Activated CD8-positive, alpha-beta memory T cell treated with anti-CD3 and anti-CD28 coated beads for 36 hours (primary cell): ENCODE measurements at regions not wholly inside any gene's neighbourhood (a gene's known extent, or its start where the extent isn't known, plus 50 kb on each side); places are given as distances from the start of the nearest gene placed in this dataset.

ENCODE experiments used
- CTCF ChIA-PET: fragments of 350-600 bp; sonication (Branson Sonifier 250); formaldehyde crosslinking; loops from one replicate; lab custom pipeline; 2021; ENCODE audit warnings: antibody characterized with exemption; lab: Charles Lee
- POLR2A ChIA-PET: fragments of 350-600 bp; sonication (Branson Sonifier 250); formaldehyde crosslinking; loops from one replicate; lab custom pipeline; 2021; ENCODE audit warnings: antibody characterized with exemption; lab: Charles Lee

GRCh38 chr1:164272156-164272555 lies 286.8 kb upstream of the PBX1 start:
- CTCF ChIA-PET: no interaction called here
- POLR2A ChIA-PET: no interaction called here

- ChIA-PET CTCF (no interaction called here), POLR2A (no interaction called here)
Measured at GRCh38 chr1:164296172-164296571, 262.8 kb upstream of the PBX1 start.

DNA sequence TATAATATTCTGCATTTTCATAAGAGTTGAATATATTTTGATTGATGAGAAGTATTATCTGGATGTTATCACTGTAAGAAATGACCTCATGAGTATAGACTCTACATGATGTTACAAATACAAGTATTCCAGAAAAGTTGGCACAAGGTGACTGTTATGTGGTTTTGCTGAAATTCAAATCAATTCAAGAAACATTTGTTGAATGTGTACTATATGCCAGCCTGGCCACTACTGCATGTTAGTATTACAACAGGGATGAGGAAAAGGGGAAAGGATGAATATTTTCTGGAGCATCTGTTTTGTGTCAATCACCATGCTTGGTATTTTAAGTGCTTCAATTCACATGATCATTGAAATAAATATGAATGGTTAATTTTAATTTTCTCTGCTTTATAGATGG lies 250.9 kb upstream of the PBX1 start:
- ChIA-PET CTCF (no interaction called here), POLR2A (no interaction called here)

GRCh38 chr1:164310166-164310565 lies 248.8 kb upstream of the PBX1 start:
- POLR2A ChIA-PET: no interaction called here
- CTCF ChIA-PET: no interaction called here

GRCh38 chr1:164311377-164311776 lies 247.6 kb upstream of the PBX1 start:
- ChIA-PET POLR2A (no interaction called here), CTCF (no interaction called here)

- POLR2A ChIA-PET: no interaction called here
- CTCF ChIA-PET: no interaction called here
Measured at GRCh38 chr1:164320790-164321731, 237.9 kb upstream of the PBX1 start.

DNA sequence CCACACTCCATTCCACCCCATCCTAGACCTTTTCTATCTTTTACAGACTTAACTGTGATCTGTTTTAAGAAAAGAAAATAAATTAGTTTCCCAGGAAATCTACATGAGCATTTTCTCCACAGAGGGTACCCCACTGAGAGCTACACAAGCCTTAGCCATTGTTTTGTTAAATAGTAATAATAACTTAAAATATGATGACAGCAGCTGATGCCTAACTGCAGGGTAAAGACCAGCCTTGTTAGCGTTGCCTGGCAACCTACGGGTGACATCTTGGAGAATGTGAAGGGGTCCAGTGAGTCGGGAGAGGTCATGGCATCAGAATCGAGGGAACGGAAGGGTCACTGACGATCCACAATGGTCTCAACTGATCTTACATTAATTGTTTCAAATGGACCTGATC lies 233.2 kb upstream of the PBX1 start:
- ChIA-PET CTCF (no interaction called here), POLR2A (no interaction called here)

DNA sequence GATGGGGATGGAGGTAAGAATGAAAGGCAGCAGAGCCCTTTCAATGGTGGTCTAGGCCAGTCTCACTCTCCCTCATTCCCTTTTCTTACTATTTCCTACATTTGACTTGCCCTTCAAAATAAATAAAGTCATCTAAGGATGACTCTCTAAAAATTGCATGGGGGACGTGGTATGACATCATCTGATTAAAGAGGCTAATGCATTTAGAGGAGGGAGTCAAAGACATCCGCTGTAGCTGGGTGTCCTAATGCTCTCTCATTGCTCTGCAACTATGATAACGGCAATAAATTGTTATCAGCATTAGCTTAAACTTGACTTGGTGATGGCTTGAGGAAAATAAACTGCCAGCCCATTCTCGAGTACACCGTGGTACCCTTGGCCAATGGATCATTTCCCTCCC lies 225.6 kb upstream of the PBX1 start:
- ChIA-PET CTCF (interaction anchor here (0.6 kb wide), 1 partner anchor 26 kb away, joined by 3 read pairs; no protein-coding TSS in a partner anchor), POLR2A (no interaction called here)

DNA sequence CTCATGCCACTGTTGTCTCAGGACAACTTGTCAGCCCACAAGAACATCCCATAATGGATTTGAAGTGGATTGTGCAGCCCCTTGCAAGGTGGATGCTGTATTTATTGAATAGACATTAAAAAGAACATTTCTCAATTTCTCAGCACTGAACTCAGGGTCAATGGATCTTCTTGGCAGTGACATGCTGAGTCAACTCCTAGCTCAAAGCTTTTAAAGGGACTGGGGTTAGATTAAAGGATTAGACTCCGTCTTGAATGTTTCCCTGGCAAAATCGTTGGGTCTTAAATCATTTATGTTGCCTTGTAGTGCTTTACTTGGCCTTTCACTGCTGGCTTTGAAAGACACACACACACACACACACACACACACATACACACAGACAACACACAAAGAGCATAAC lies 221.6 kb upstream of the PBX1 start:
- CTCF ChIA-PET: no interaction called here
- POLR2A ChIA-PET: no interaction called here

- POLR2A ChIA-PET: no interaction called here
- CTCF ChIA-PET: no interaction called here
Measured at GRCh38 chr1:164337885-164338284, 221.1 kb upstream of the PBX1 start.

GRCh38 chr1:164343189-164343588 lies 215.8 kb upstream of the PBX1 start:
- ChIA-PET CTCF (no interaction called here), POLR2A (no interaction called here)

DNA sequence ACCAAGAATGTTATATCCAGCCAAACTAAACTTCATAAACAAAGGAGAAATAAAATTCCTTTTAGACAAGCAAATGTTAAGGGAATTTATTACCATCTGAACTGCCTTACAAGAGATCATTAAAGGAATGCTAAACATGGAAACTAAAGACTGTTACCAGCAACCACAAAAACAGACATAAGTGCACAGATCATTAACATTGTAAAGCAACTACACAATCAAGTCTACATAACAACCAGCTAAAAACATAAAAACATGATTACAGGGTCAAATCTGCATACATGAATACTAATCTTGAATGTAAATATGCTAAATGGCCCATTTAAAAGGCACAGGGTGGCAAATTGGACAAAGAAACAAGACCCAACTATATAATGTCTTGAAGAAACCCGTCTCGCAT lies 211.0 kb upstream of the PBX1 start:
- ChIA-PET CTCF (no interaction called here), POLR2A (no interaction called here)

GRCh38 chr1:164356511-164356910 lies 202.5 kb upstream of the PBX1 start:
- CTCF ChIA-PET: no interaction called here
- POLR2A ChIA-PET: no interaction called here

- ChIA-PET CTCF (no interaction called here), POLR2A (no interaction called here)
Measured at GRCh38 chr1:164360265-164360664, 198.7 kb upstream of the PBX1 start.

GRCh38 chr1:164361927-164362326 lies 197.1 kb upstream of the PBX1 start:
- POLR2A ChIA-PET: no interaction called here
- CTCF ChIA-PET: no interaction called here

- ChIA-PET CTCF (no interaction called here), POLR2A (no interaction called here)
Measured at GRCh38 chr1:164363980-164364379, 195.0 kb upstream of the PBX1 start.

GRCh38 chr1:164366014-164366413 lies 193.0 kb upstream of the PBX1 start:
- CTCF ChIA-PET: no interaction called here

DNA sequence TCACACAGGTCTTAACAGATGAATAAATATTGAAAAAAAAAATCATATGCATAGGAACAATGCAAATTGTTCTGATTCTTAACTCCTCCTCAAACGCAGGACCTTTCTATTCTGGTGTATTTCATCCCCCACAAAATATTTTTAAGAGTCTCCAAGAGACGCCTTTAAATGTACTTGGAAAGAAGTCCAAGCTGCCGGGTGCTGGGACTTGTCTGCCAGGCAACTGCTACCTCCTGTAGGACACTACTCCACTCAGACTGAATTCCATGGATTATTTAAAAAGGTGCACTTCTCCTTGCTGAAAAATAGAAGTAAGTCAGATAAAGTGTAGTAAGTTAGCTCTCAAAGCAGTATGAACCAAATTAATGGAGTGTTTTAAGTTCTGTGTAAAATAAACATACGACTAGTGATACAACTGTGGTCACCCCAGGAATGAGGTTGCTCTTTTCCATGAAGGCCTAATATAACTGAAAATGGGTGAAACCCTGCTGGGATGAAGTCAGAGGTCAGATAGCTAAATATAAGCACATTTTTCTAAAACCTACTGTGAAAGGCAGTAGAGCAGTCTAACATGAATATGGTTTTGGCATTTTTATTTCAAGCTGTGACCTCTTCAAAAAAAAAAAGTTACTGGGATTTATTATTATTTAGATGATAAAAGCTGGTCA lies 189.2 kb upstream of the PBX1 start:
- POLR2A ChIA-PET: no interaction called here
- CTCF ChIA-PET: no interaction called here

More at GRCh38 chr1:164366014-164366413, 193.0 kb upstream of the PBX1 start:
- POLR2A ChIA-PET: no interaction called here

GRCh38 chr1:164380893-164381292 lies 178.1 kb upstream of the PBX1 start:
- POLR2A ChIA-PET: no interaction called here
- CTCF ChIA-PET: no interaction called here

GRCh38 chr1:164382384-164382783 lies 176.6 kb upstream of the PBX1 start:
- CTCF ChIA-PET: no interaction called here

DNA sequence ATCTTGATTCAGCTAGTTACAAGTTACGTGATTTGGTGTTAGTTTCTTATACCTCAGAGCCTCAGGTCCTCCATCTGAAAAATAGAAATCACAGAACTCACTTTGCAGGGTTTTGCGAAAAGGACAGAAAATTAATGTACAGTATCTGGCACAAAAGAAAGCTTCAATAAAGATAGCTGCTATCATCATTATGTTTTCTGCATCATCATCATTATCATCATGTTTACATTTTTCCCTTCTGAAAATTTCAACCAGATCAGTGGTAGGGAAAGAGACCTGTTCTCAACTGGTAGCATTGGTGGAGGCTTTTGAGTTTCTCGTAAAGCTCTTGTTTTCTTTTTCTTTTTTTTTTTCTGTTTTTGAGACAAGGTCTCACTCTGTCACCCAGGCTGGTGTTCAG lies 174.7 kb upstream of the PBX1 start:
- ChIA-PET POLR2A (interaction anchor here (0.6 kb wide), 1 partner anchor 1252 kb away, joined by 3 read pairs; no protein-coding TSS in a partner anchor), CTCF (no interaction called here)

More at GRCh38 chr1:164382384-164382783, 176.6 kb upstream of the PBX1 start:
- POLR2A ChIA-PET: no interaction called here
